IPS-NIHi7 (cell line): ENCODE measurements at regions not wholly inside any gene's neighbourhood (a gene's known extent, or its start where the extent isn't known, plus 50 kb on each side); places are given as distances from the start of the nearest gene placed in this dataset.
"Not testable (repeated sequence)": the region's sequence is repeated elsewhere in the genome, so short reads cannot be mapped to it uniquely, and the experiment has no call there.

Experiments
- DNase-seq: peaks from one replicate; pipeline ENCODE4 v3.0.0; 2012; ENCODE audit warnings: mixed read lengths; ENCODE audit errors: extremely low spot score

DNA sequence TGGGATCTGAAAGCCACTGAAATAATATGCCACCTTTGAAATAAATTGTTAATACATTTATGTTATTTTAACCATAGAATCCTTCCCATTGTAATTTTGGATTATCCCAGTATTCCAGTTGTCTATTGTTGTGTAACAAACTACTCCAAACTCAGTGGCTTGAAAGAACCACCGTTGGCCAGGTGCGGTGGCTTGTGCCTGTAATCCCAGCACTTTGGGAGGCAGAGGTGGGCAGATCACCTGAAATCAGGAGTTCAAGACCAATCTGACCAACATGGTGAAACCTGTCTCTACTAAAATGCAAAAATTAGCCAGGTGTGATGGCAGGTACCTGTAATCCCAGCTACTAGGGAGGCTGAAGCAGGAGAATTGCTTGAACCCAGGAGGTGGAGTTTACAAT lies 217.6 kb downstream of the IRX2 start:
- not testable (repeated sequence) for DNase-seq

DNA sequence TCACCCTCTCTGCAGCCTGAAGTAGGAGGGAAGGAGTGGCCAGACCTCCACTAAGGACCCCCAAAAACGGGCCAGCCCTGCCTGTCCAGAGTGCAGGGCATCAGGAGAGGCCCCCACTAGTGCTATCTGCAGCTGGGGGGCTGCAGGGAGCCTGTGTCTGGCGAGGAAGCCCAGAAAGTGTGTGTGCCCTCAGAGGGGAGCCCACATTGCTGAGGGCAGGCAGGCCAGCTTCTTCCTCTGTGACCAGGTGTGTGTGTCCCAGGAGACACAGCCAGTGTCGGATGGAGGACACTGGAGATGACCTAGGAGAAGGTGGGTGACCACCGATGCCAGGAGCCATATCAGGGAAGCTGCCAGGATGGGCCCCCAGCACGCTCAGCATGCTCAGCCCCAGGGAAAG lies 218.7 kb downstream of the IRX2 start:
- no peak for DNase-seq

DNA sequence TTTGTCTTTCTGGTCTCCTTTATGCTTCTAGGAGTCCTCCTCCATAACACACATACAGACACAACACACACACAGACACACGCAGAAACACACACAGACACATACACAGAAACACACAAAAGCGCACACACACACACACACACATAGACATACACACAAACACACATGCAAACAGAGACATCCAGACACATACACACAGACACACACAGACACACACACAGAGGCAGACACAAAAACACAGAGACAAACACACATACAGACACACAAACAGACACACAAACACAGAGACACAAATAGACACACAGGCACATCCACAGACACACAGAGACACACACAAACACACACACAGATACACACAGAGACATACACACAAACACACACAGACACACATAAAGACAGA lies 220.2 kb downstream of the IRX2 start:
- no peak for DNase-seq

DNA sequence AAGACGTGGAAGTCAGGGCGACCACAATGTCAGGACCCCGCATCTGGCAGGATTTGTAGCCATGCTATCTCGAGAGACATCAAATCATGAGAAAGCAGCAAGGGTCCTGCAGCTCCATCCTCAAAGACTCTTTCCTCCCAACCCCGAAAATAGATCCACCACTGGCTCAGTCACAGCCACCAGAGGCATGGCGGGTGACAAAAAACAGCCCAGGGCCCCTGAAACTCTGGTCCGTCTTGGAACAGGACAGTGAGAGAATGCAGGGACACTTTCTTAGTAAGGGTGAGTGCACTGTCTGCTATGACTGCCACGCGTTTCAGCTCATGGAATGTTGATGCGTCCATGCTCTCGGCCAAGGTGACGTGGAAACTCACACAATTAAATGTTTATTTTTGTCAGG lies 220.9 kb downstream of the IRX2 start:
- DNase-seq = no peak

DNA sequence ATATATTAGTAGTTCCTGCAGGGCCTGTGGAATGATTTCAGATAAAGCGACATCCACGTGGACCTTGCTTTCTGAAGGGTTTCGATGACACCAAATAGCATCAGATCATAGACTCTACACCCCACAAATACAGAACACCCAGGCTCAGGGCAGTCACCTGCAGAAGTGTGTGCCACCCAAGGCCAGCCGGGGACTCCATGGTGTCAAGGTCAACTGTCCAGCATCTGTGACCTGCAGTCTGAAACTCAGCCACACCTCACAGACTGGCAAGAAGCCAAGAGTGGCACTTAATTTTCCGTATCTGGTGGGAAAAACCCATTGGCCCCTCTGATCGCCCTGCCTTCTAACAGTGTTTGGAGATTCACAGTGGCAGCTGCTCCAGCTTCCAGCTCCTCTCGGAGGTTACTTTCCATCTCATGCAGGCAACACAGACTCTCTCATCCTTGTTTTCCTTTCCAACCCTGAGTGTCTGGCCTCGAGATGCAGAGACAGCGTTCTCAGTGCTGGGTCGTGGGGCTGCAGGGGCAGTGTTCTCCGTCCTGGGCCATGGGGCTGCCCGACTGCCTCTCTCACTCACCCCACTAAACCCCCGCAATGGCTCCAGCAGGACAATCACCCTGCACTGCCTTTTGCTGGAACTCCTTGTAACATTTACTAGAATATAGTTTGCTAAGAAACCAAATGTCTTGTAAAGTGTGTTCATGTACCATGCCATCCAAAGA lies 221.9 kb downstream of the IRX2 start:
- DNase-seq = no peak

DNA sequence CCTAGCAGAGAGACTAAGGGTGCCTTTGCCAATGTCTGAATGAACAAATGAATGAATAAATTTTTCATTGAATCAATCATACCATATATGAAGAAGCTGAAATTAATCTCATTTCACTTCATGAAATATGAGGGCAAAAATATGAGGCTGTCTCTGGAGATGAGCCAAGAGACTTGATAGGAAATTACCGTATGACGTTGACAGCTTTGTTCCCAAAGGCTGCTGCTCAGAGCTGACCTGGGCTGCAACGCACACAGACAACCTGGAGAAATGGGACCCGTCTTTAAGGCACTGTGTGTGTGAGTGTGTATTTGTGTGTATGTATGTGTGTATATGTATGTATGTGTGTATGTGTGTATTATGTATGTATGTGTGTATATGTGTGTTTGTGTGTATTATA lies 226.1 kb downstream of the IRX2 start:
- no peak for DNase-seq

DNA sequence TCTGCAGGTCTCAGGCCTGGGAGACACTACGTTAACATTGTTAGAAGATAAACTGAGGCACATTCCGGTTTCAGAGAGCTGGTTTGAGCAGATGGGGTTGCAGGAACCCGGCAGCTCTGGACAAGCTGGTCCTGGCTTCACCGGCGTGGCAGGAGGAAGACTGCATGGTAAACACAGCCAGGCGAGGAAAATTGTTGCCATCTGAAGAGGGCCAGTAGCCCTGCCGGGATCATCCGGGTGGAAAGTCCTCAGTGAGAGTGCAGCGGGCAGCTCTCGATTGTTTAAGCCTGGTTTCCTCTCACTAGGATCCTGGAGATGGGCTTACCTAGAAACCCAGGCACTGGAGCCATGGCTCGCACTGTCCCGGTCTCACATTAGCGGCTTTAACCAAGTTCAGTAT lies 226.9 kb downstream of the IRX2 start:
- no peak for DNase-seq

DNA sequence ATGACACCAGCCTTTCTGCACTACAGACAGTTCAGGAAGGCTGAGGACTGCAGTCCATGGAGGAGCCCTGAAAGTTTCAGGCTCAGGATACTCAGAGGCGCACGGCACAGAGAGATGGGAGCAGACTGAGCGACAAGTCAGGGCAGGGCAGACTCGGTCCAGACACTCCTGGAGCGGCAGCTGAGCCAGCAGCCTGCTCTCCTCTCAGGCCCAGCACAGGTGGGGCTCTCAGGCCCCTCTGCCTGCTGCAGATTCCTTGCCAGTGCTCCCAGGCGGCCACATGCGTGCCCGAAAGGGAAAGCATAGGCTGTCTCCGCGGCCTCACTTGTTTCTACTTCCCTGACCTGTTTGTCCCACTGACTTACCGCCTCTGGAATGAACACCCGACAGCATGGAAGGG lies 228.3 kb downstream of the IRX2 start:
- no peak for DNase-seq

DNA sequence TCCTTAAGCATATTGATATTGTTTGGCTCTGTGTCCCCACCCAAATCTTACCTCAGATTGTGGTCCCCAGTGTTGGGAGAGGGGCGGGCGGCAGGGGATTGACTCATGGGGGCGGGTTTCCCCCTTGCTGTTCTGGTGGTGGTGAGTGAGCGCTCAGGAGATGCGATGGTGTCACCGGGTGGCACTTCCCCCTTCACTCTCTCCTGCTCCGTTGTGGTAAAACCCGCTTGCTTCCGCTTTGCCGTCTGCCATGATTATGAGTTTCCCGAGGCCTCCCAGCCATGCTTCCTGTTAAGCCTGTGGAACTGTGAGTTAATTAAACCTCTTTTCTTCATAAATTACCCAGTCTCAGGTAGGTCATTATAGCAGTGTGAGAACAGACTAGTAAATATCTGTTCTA lies 229.1 kb downstream of the IRX2 start:
- DNase-seq = no peak

DNA sequence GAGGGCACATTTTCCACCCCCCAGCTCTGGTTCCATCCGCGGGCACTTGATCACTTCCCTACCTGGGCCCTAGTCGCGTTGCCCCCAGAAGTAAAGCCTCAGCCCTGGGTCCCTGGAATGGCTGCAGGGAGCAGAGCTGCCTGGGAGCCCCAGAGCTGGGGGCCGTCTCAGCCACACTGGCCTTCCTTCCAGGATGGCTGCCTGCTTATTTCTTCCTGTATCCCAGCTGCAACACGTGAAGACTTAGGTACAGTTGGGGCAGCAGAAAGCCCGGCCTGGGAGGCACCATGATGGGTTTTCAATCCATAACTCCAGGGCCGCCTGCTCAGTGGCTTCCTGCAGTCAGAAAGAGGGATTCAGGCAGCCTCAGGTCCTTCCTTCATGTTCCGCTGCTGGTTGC lies 232.3 kb downstream of the IRX2 start:
- no peak for DNase-seq

DNA sequence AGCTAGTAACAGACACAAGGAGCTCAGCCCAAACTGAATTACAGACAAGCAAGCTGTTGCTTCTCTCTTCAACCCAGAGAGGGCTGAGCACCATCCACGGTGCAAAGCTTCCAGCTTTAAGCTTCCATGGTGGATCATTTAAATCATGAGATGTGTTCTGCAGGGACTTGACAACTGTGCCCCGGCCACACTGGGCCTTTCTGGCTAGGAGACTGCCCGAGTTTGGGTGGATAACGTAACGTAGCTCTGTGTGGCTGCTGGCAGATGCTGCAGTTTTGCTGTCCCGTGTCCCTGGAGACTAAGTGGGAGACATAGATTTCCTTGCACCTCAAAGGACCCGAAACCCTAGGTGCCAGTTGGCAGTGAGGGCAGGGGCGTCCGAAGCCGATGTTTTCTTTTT lies 234.0 kb downstream of the IRX2 start:
- no peak for DNase-seq

DNA sequence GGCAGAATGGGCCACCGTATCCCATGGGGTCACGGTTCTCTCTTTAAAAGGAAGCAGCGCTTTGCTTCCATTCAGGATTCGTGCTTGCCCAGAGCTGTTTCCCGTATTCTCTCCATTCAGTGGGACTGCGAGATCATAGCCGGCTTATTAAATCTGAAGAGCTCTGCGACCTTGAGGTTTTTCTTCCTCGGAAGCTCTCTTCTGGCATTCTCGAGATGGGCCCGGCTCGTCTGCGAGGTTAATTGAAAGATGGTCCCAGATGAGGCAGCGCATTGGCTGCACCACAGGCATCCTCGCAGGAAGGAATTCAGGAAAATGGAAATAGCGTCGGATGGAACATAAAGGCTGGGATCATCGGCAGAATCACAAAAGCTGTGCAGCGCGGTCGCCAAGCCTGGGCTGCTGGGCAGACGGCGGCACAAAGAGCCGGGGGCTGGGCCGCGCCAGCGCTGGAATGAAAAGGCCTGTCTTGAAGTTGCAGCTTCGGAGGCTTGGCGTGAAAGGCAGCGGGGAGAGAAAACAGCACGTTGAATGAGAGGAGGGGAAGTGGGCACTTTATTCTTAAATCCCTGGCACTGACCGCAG lies 236.2 kb downstream of the IRX2 start:
- DNase-seq = no peak

DNA sequence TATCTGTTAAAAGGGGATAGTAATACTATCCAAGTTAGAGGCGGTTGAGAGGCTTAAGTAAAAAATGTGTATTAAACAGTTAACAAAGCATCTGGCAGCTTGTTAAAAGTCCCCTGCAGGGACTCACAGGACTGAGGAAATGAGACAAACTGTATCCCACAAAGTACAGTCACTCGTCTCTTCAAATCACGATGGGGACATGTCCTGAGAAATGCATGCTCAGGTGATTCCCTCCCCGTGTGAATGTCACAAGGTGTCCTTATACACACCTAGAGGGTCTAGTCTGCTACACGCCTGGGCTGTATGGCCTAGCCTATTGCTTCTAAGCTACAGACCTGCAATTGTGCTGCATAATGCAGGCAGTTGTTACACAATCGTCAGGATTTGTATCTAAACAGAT lies 237.0 kb downstream of the IRX2 start:
- DNase-seq = no peak

DNA sequence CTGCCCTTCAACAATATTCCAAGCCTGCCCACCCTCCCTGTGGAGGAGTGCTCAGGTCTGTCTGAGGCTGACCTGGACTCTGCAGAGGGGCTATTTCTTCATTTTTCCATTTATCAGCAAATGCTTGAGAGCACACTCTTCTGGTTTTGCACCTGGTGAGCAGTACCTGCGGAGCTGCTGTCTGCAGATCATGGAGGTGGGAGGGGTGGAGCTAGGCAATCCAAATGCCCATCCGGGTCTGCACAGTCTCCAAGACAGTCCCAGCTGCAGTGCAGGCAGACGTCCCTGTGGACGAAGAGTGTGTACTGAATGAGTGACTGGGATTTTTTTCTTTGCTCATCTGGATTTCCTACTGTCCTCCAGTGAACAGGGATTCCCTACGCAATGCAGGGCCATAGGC lies 239.8 kb downstream of the IRX2 start:
- no peak for DNase-seq

DNA sequence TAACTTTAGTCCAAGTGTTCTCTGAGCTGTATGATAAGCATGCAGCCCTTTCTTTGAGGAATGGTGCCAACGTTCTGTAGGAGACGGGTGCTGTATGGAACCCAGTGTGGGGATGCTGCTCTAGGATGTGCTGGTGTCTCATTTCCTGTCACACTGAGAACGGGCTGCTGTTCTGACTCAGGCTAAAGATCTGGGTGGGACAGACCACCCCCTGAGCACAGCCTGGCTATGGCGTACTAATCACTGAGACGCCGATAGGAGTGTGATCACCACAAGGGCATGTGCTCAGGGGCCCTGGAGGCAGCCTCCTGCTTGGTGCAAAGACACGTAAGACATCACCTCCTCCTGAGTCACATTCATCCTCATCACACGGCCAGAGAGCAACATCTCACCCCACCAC lies 240.4 kb downstream of the IRX2 start:
- DNase-seq = no peak

DNA sequence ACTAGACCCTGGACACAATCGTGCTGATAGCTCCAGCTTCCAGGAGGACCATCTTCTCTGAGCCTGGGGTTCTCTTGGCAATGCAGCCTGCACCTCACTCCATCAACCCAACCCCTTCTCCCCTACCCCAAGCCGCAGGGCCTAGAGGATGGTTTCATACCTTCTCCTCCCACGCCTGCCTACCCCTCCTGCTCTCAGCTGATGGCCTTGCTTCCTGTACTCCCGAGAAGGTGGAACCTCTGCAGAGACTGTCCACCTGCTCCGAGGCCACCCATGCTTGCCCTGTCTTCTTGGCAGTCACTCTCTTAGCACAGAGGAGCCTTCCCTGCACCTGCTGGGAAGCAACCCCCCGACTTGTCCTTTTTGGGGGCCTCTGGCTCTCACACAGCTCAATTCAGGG lies 241.9 kb downstream of the IRX2 start:
- DNase-seq = no peak

DNA sequence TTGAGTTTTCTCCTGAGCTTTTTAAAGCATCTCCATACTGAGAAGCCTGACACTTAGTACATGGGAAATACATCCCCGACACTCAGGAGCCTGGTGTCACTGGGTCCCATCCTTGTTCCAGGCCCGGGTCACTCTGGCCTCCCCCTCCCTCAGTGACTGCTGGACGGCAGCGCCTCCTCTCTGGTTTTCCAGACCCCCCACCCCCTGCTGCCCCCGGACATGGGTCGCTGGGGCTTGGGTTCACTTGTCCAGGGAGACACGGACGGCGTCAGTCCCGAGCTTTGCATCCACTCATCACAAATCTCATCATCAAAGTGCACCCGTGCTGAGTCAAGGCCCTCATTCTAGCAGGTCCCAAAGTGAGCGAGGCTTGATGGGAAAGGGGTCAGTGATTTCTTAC lies 243.0 kb downstream of the IRX2 start:
- no peak for DNase-seq

DNA sequence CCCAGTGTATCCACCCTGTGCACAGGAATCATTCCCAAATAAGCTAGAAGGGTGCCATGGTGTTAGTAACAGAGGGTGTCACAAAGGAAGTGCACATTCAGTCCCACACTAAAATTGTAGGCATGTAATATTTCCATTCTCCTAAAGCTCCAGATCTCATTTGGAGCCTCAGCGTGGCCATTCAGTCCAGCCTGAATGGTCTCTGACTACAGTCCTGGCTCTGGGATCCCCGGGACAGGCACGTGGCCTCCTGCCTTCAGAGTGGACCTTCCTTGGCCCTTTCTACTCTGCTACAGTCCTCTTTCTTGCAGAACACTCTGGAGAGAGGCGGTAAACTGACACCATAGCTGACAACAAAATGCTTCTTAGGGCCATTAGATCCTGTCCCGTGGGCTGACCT lies 243.9 kb downstream of the IRX2 start:
- DNase-seq = no peak

DNA sequence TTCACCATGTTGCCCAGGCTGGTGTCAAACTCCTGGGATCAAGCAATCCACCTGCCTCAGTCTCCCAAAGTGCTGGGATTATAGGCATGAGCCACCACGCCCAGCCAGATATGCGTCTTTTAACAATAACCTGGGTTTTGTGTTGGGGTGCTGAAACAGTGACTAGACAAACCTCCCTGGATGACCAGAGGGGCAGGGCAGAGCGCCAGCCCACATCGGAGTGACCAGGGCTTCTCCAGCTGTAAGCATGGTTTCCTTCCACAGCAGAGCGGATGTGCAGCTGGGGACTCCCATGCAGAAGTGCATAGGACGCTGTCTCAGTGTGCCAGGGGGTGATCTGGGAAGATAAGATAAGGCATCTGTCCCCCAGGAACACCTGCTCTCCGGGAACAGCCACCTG lies 244.9 kb downstream of the IRX2 start:
- no peak for DNase-seq

DNA sequence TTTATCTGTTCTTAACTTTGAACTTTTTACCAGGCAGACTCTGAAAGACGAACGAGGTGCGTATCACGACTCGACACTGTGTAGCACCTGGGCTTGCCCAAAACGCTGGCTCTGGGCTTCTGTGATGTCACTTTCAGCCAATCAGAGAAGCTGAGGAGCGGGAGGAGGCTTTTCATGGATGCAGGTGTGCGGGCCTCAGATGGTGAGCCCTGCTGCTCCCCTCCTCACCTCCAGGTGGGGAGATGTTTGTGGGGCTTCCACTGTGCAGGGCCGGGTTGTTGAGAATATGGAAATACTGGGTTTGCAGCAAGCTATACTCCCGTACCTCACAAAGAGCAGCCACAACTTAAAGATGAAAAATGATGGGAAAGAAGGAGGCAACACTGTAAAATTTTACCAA lies 246.3 kb downstream of the IRX2 start:
- DNase-seq = no peak

DNA sequence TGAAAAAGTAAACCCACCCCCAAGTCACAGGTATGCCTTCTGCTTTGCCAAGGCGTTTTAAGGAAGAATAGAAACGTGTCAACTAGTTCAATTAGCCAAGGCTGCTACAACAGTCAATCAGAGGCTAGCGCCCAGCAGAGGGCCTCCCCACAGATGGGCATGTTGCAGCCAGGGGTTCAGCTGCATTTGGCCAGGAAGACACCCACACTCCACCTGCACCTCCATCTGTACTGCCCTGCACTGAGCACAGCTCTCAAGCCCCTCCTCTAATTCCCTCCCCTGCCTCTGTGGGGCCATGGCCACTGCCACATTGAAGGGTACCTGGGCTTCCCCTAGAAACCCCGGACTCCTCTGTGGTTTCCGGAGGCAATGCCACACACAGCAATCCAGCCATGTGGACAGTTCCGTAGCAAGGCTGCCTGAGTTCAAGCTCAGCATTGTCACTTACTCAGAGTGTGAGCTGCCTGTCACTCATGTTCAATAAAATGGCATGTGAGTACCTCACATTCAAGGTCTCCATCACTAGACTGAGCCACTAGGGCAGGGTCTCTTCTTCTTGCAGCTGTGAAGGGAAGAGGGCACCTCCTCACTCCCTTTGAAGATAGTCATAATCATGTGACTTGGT lies 248.4 kb downstream of the IRX2 start:
- DNase-seq = no peak

DNA sequence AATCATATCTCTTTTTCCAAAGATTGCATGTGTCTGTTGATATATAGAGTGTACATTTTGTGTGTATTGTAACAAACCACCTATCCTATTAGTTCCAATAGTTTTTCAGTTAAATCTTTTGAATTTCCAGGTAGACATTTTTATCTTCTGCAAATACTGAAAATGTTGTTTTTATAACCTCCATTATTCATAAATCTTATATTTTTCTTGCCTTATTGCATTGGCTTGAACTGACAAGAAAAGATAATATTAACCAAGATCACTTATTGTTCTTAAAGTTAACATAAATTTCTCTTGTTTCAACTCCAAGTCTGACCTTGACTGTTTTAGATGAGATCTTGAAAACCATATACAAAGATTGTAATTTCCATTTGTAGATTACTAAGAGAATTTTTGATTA lies 251.6 kb downstream of the IRX2 start:
- no peak for DNase-seq

DNA sequence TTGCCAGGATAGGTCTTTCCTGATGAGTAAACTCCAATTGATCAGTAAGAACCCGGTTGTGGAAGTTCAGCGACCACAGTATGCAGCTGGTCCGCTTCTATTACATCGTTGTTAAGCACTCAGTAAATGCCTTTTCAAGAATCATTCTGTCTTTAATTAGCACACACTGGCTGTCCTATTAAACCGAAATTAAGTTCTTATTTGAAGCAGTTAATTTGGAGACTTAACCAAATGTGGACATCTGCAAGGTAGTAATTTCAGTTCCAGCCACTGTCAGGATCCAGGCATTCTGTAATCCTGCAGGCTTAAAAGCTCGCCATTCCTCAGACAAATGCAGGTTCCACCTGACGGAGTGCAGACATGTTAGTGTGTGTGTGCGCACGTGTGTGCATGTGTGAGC lies 254.6 kb downstream of the IRX2 start:
- DNase-seq = no peak

DNA sequence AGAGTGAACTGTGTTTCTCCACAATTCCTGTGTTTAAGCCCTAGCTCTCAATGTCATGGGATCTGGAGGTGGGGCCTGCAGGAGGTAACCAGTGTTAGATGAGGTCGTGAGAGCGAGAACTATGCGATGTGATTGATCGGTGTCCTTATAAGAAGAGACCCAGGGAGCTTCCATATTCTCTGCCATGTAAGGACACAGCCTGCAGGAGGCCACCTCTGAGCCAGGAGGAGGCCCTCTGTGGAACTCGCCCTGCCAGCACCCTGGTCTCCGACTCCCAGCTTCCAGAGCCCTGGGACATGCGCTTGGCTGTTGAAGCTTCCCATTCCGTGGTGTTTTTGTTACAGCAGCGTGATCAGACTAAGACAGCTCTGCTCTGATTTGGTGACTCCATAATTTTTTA lies 255.4 kb downstream of the IRX2 start:
- DNase-seq = no peak
